ENCODE measurements at regions not wholly inside any gene's neighbourhood (a gene's known extent, or its start where the extent isn't known, plus 50 kb on each side); places are given as distances from the start of the nearest gene placed in this dataset.

DNA sequence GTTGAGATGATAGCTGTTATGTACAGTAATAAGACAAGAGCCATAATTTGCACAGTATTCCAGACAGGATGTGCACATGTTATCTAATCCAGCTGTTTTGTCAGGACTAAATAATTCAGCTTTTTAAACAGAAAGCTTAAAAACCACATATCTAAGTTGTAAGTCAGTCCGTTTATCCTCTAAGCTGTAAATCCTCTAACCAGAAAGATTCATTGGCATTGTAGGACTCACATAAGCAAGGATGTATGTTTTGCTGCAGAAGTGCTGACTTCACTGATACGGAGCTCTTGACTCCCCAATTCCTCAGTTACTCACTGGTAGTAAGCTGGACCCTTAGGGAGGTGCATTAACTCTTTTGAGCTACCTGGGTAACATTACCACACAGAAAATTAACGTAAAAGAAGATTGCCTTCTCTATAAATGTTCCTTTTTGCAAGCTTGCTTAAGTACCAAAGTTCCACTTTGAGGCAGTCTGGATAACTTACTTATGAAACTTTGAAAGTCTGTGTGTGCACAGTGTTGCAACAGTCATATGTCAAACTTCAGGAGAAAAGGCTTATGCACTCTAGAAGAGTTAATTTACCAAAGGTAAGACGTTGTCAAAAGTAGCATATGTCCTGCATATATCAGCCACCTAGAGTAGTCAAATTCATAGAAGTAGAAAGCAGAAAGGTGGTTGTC is 58.3 kb upstream of the MAGEB2 start:
- FAIRE-seq, result no peak
- no peak for DNase-seq (ENCODE audit: low spot score)

DNA sequence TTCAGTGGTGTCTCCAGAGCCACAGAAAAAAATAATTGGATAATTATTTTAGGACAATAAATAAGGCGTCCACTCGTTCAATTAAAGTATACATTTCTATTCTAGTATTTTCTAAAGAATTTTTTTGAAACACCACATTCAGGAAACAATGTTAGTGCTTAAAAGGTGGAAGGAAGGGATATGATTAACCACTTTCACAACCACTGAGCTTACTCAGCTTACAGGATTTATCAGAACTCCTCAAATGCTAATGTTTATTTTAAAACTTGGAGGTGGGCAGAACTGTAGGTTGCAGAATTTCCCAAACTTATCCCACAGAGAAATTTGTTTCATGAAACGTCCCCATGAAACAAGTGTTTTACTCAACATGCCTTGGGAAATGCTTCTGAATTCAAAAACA is 54.3 kb upstream of the MAGEB2 start:
- FAIRE-seq, result no peak

More for the DNA sequence above, 54.3 kb upstream of the MAGEB2 start:
- DNase-seq (ENCODE audit: low spot score), result no peak
